ENCODE measurements at regions not wholly inside any gene's neighbourhood (a gene's known extent, or its start where the extent isn't known, plus 50 kb on each side); places are given as distances from the start of the nearest gene placed in this dataset.

DNA sequence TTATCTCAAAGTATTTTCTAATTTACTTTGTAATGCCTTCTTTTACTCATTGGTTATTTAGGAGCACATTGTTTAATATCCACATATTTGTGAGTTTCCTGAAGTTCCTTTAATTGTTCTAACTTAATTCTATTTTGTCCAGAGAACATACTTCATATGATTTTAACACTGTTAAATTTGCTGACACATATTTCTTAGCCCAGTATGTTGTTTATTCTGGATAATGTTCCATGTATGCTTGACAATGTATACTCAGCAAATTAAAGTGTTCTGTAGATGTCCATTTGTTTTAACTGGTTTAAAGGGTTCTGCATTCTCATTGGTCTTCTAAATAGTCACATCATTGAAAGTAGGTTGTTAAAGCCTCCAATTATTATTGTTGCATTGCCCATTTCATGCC, 643.7 kb upstream of the NR5A2 start:
- DNase-seq (ENCODE audit: low read depth), result no peak
- H3K4me3 ChIP-seq (ENCODE audit: low read depth, low read length), result no peak overlapping the region
- in situ Hi-C loops (cut with HindIII; ENCODE audit: low sequenced_read_pairs), result no loop called here
- TF ChIP-seq, protein P1, sequence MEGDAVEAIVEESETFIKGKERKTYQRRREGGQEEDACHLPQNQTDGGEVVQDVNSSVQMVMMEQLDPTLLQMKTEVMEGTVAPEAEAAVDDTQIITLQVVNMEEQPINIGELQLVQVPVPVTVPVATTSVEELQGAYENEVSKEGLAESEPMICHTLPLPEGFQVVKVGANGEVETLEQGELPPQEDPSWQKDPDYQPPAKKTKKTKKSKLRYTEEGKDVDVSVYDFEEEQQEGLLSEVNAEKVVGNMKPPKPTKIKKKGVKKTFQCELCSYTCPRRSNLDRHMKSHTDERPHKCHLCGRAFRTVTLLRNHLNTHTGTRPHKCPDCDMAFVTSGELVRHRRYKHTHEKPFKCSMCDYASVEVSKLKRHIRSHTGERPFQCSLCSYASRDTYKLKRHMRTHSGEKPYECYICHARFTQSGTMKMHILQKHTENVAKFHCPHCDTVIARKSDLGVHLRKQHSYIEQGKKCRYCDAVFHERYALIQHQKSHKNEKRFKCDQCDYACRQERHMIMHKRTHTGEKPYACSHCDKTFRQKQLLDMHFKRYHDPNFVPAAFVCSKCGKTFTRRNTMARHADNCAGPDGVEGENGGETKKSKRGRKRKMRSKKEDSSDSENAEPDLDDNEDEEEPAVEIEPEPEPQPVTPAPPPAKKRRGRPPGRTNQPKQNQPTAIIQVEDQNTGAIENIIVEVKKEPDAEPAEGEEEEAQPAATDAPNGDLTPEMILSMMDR (IDR thresholded peaks at IDR 0.05; ENCODE audit: low read depth, low read length, missing control alignments), result no peak

DNA sequence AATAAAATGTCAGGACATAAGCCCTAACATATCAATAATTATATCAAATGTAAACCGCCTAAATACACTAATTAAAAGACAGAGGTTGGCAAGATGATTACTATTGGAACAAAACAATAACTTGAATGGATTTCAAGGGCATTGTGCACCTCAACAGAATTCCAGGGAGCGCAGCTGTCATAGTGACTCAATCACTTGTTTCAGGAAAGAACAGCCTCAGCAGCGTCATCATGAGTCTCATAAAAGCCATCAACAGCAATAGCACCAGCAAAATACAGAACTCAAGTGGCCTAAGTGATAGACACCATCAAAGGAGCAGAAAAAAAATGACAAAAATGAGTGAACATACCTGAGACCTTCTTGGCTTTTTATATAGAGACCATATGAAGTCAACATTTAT, 632.7 kb upstream of the NR5A2 start:
- DNase-seq (ENCODE audit: low read depth), result no peak
- TF ChIP-seq, protein P1 (IDR thresholded peaks at IDR 0.05; ENCODE audit: low read depth, low read length, missing control alignments), result no peak
- no peak overlapping the region for H3K4me3 ChIP-seq (ENCODE audit: low read depth, low read length)
- in situ Hi-C loops (cut with HindIII; ENCODE audit: low sequenced_read_pairs), result no loop called here

DNA sequence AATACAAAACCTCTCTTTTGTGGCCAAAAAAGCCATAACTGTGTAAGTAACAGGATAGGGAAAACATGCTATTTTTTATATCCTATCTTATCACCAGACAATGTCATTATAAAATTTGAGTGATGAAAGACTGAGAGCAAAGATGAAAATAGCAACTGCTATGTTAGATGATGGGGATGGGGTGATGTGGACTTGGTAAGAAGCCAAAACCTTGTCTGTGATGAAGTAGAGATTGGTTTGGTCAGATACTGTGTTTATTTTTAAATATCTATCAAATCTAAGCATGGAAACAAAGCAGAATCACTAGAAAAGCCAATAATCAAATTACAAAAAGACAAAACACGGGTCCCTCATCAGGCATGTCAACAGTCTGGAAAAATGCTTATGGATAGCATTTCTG, 631.1 kb upstream of the NR5A2 start:
- TF ChIP-seq, protein P1 (IDR thresholded peaks at IDR 0.05; ENCODE audit: low read depth, low read length, missing control alignments), result no peak
- no peak overlapping the region for H3K4me3 ChIP-seq (ENCODE audit: low read depth, low read length)
- in situ Hi-C loops (cut with HindIII; ENCODE audit: low sequenced_read_pairs), result no loop called here

DNA sequence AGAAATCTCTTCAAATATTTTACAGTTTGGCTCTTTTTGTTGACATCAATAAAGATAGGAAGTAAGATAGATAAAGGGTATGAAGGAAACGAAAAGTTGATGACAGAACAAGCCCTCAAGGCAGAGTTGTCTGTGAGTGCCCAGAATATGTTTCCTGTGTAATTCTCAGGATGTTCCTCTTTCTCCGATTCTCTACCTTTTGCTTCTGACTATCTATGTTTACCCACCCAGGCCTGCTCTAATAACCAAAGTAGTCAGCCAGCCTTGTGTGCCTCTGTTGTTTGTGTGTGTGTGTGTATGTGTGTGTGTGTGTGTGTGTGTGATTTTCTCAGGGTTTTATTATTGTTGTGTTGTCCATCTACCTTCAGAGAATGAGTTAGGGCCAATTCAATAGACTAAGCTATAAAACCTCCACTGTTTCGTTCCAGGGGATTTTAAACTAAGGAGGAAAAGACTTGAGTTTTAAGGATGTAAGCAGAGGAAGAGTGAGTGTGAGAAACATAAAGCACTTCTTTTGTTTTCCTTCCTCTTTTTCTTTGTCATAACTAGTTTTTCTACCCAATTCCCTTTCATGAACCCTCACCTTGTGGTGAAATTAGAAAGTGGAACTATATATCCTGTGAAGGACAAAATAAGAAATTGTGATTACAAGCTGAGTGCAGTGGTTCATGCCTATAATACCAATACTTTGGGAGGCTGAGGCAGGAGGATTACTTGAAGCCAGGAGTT, 627.4 kb upstream of the NR5A2 start:
- in situ Hi-C loops (cut with HindIII; ENCODE audit: low sequenced_read_pairs), result no loop called here
- H3K4me3 ChIP-seq (ENCODE audit: low read depth, low read length), result no peak overlapping the region
- DNase-seq (ENCODE audit: low read depth), result no peak
- TF ChIP-seq, protein P1 (IDR thresholded peaks at IDR 0.05; ENCODE audit: low read depth, low read length, missing control alignments), result no peak

More for the DNA sequence above, 631.1 kb upstream of the NR5A2 start:
- no peak for DNase-seq (ENCODE audit: low read depth)

DNA sequence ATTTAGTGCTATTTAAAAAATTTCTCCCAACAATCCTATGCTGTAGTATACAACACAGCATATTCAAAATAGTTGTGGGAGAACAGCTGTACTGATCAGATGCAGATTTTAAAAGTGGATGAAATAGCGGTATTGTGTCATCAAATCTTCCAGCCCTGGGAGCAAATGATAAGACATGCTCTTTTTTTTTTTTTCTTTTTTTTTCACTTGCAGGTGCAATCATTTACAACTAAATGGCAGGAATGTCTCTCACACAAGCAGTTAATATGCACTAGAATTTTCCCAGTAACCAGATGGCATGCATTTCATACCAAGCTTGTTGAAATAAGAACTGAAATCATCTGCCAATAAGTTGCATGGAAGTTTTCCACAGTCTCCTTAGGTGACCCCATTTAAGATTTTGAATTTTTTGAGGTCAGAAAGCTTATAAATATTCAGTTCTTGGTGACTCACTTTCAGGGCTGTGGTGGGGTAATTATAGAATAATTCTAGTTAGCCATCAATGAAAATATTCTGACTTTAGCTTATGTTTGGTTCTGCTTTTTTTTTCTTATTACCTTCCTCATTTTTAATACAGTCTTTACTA, 623.9 kb upstream of the NR5A2 start:
- in situ Hi-C loops (cut with HindIII; ENCODE audit: low sequenced_read_pairs), result no loop called here
- H3K4me3 ChIP-seq (ENCODE audit: low read depth, low read length), result no peak overlapping the region
- peak; percentile 97 for DNase-seq (ENCODE audit: low read depth)
- TF ChIP-seq, protein P1 (IDR thresholded peaks at IDR 0.05; ENCODE audit: low read depth, low read length, missing control alignments), result no peak

DNA sequence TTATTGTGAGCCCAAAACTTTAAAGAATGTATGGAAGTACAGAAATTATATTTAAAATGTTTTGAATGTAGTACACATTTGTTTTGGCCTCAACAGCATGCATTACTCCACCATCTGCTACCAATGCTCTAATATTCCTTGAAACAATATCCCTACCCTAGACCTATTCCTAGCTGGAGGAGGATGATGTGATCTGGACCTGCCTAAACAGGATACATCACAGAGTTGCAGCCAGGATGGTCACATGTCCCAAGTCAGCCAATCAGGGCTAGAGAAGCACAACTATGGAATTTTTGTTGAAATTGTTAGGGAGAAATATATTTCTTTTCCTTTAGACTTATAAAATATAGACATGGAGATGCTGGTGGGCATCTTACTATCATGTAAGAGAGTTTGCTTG, 623.3 kb upstream of the NR5A2 start:
- TF ChIP-seq, protein P1 (IDR thresholded peaks at IDR 0.05; ENCODE audit: low read depth, low read length, missing control alignments), result no peak
- in situ Hi-C loops (cut with HindIII; ENCODE audit: low sequenced_read_pairs), result no loop called here

More for the DNA sequence above, 623.3 kb upstream of the NR5A2 start:
- no peak overlapping the region for H3K4me3 ChIP-seq (ENCODE audit: low read depth, low read length)
- peak; percentile 49 for DNase-seq (ENCODE audit: low read depth)
